Lower leg skin (tissue), 3 donors: ENCODE measurements at regions not wholly inside any gene's neighbourhood (a gene's known extent, or its start where the extent isn't known, plus 50 kb on each side); places are given as distances from the start of the nearest gene placed in this dataset.

Source experiments
- POLR2A ChIP-seq, 2 donors: fragments of 450-650 bp; IDR thresholded peaks; one replicate each; pipeline ENCODE4 v1.6.1; 2016 to 2017; ENCODE audit warnings: antibody characterized with exemption in 2 of 2, mild to moderate bottlenecking in 1 of 2, moderate library complexity in 1 of 2
- TF ChIP-seq, protein P1 (sequence below), 3 donors: fragments of 450-650 bp; IDR thresholded peaks; one replicate each; pipeline ENCODE4 v1.5.1; 2016; ENCODE audit warnings: antibody characterized with exemption in 3 of 3, mild to moderate bottlenecking in 3 of 3, moderate library complexity in 2 of 3

DNA sequence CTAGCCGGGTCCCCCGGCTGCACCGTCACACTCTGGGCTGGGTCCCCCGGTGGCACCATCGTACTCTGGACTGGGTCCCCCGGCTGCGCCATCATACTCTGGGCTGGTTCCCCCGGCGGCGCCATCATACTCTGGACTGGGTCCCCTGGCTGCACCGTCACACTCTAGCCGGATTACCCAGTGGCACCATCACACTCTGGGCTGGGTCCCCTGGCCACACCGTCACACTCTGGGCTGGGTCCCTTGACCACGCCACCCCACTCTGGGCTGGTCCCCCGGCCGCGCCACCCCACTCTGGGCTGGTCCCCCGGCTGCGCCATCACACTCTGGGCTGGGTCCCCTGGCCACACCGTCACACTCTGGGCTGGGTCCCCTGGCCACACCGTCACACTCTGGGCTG is 653.8 kb upstream of the ID2 start:
- TF ChIP-seq, protein P1, sequence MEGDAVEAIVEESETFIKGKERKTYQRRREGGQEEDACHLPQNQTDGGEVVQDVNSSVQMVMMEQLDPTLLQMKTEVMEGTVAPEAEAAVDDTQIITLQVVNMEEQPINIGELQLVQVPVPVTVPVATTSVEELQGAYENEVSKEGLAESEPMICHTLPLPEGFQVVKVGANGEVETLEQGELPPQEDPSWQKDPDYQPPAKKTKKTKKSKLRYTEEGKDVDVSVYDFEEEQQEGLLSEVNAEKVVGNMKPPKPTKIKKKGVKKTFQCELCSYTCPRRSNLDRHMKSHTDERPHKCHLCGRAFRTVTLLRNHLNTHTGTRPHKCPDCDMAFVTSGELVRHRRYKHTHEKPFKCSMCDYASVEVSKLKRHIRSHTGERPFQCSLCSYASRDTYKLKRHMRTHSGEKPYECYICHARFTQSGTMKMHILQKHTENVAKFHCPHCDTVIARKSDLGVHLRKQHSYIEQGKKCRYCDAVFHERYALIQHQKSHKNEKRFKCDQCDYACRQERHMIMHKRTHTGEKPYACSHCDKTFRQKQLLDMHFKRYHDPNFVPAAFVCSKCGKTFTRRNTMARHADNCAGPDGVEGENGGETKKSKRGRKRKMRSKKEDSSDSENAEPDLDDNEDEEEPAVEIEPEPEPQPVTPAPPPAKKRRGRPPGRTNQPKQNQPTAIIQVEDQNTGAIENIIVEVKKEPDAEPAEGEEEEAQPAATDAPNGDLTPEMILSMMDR (IDR thresholded peaks at IDR 0.05): no peak
- no peak for TF ChIP-seq POLR2A (IDR thresholded peaks at IDR 0.05)
